ENCODE measurements at regions not wholly inside any gene's neighbourhood (a gene's known extent, or its start where the extent isn't known, plus 50 kb on each side); places are given as distances from the start of the nearest gene placed in this dataset.

GRCh38 chr14:97543816-97544215 lies 746.6 kb downstream of the VRK1 start:
- no peak for DNase-seq

- DNase-seq, result no peak
Measured at GRCh38 chr14:97544571-97544970, 747.4 kb downstream of the VRK1 start.

GRCh38 chr14:97546491-97547230 lies 749.5 kb downstream of the VRK1 start:
- no peak for DNase-seq

GRCh38 chr14:97550463-97550862 lies 753.3 kb downstream of the VRK1 start:
- DNase-seq, result no peak

GRCh38 chr14:97554597-97554996 lies 757.4 kb downstream of the VRK1 start:
- no peak for DNase-seq

GRCh38 chr14:97564334-97564733 lies 767.2 kb downstream of the VRK1 start:
- no peak for DNase-seq

- no peak for DNase-seq
Measured at GRCh38 chr14:97571201-97571600, 774.0 kb downstream of the VRK1 start.

GRCh38 chr14:97571866-97572555 lies 774.8 kb downstream of the VRK1 start:
- no peak for DNase-seq

DNA sequence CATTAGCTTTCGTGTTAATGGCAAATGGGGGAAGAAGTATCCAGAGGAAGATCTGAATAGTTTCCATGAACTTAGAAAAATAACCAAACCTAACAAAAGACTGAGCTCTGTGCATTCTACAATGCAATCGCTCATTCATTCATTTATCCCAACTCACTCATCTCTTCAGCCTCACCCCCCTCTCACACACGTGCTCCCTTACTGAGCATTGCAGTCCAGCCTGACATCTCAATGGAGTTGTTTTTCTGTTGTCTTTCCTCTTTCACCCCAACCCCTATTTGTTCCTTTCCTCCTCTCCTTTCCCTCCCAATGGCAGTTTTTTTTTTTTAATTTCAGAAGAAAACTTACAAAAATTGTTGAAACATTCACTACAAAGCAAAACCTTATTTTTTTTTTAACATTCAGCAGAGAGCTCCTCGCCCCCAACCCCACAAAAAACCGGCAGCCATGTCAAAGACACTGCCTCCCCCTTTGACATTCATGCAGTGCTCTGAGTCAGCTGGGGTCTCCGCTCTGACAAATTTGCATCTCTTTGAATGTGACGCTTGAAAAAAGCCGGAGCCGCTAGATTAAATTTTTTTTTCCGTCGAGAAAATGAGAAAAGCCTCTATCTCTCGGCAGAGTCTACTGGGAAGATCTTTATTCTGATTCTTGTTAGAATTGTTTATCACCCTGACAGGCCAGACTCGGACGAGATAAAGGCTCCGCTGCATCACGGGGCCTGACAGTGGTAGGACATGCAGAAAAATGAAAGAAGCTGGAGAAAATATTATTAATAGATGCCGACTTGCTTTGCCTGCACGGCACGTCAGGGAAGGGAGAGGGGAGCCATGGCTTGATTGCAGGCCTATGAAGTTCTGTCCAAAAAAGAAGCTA lies 775.6 kb downstream of the VRK1 start:
- no peak for DNase-seq

GRCh38 chr14:97575677-97576076 lies 778.5 kb downstream of the VRK1 start:
- DNase-seq, result no peak

GRCh38 chr14:97578982-97579548 lies 781.9 kb downstream of the VRK1 start:
- peak; percentile 21 for DNase-seq

DNA sequence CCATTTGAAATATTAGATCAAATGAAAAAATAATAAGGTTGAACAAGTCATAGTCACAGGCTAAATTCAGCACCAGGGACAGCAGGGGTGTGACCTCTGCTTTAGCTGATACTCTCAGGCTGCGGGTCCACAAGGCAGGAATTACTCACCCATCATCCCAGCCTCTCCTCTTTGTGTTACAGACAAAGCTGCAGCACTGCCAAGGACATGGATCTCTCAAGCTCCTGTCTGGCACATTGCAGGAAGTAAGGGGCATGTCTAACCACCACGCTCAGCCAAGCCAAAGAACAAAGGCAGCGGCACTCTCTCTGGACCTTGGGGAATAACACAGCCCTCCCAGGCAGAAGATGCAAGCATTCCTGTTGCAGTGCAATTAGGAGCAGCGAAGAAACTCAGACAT lies 783.8 kb downstream of the VRK1 start:
- peak; percentile 24 for DNase-seq

- no peak for DNase-seq
Measured at GRCh38 chr14:97582022-97582421, 784.8 kb downstream of the VRK1 start.

- no peak for DNase-seq
Measured at GRCh38 chr14:97584528-97584927, 787.3 kb downstream of the VRK1 start.

DNA sequence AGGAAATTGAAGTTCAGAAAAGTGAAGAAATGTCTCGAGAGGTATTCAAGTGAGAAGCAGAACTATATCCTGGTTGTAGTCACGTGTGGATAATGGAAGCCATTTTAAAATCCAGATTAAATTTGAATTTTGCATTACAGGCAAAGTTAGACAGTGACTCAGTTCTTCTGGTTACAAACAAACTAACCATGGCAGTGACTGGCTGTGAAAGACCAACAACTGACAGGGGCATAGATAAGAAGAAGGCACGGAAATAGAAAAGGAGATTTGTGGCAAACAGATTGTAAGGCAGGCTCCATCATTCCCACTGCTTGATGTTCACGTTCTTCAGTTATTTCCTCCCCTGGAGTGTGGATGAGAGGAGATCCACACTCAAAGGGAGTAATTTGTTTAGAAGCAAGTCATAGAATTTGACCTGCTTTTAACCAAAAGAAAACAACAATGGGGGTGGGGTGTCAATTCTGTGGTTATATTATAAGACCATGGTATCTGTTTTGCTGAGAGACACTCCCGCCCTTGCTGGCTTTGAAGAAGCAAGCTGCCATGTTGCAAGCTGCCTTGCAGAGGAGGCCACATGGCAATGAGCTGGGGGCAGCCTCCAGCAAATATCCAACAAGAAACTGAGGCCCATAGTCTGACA lies 795.3 kb downstream of the VRK1 start:
- no peak for DNase-seq

GRCh38 chr14:97594306-97594705 lies 797.1 kb downstream of the VRK1 start:
- DNase-seq, result no peak

DNA sequence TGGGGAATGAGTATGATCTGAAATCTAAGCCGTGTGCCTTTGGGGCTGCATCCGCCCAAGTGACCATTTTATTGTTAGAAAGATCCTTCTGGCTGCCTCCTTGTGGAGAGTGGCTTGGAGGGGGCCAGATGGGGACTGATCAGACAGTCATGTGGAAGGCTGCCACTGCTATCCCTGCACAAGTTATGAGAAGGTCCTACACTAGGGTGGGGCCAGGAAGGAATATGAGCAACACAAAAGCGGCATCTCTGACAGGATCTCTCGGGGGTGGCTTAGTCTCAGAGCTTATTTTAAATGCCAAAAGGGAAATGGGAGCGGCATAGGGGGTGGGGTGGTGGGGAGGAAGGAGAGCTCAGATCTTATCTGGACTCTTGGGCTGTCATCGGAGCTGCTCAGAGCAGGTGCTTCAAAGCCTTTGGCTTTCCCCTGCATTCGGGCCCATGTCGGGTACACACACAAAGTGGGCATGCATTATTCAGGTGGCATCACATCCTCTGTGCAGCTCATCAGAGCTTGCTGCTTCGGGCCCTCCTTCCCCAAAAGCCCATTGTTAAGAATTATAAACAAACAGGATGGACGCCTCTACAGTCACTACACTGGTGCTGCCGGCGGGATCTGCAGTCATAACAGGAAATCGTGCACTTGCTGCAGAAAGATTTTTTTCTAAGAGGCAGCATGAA lies 805.4 kb downstream of the VRK1 start:
- peak; percentile 24 for DNase-seq

DNA sequence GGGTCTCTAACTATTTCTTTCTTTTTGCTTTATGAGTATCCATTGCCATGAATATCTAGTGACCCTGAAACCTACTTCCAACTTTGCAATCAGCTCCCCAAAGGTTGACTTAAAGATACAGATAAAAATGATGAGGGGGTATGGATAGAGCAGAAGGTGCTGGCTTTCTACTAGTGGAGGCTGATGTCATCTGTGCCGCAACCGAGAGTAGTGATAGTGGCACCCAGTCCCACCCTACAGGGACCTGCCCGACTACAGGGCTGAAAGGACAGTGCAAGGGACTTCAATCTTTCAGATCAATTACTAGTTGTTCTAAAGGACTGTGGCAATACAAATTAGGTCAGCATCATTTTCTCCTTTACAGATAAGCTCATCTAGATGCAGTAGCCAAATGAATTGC lies 806.0 kb downstream of the VRK1 start:
- DNase-seq, result no peak

GRCh38 chr14:97604731-97605130 lies 807.5 kb downstream of the VRK1 start:
- DNase-seq, result no peak

DNA sequence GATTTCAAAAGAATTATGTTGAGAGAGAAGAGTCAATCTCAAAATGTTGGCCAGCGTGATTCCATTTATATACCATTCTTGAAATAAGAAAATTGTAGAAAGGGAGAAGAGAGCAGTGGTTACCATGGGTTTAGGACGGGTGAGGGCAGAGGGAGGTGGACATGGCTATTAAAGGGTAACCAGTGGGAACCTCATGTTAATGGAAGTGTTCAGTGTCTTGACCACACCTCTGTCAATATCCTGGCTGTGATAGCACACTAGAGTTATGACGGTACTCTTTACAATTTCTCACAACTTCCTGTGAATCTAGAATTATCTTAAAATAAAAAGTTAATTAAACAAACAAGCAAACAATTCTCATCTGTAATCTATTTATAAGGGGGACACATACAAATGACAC lies 821.2 kb downstream of the VRK1 start:
- DNase-seq, result no peak

DNA sequence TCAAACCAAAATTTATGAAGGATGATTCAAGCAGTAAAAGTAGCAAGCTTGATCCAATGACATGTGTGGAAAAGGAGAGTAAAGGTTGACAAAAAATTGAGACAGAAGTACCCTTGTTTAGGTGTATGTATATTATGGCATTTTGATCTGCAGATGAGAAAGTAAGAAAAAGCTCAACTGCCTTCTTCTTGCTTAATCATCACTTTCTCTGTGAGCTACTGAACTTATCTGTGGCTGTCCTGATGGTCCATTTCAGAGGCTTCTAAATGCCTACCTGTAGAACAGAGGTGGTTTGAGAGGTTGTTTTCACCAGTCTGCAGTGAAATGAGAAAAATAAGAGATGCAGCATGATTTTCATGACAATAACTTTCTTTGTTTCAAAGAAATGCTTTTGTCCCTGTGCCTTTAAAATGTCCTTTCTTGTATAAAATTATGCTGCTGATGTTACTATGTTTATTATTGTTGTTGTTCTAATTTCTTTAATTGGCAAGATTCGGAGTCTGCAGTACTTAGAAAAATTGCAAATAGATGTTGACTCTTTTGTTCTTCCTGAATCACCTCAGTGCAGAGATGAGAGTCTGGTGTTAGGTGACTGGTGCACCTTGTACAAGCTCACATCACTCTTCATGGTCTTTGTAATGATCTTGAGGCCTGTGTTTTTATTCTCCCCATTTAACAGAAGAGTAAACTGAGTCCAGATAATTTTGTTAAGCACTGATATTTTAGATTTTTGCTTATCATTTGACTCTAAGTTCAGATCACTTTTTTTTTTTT lies 821.9 kb downstream of the VRK1 start:
- DNase-seq, result no peak
